HG03097 (cell line): ENCODE measurements at regions not wholly inside any gene's neighbourhood (a gene's known extent, or its start where the extent isn't known, plus 50 kb on each side); places are given as distances from the start of the nearest gene placed in this dataset.

Experiments
- ATAC-seq: cut with Tn5 transposase; IDR thresholded peaks from one replicate; pipeline ENCODE4 v1.9.1; 2021; ENCODE audit not compliant: unreplicated experiment, low FRiP score

GRCh38 chr4:123564758-123565346 is 168.3 kb downstream of the SPRY1 start:
- peak; percentile 99 for ATAC-seq

GRCh38 chr4:123568936-123569335 is 172.3 kb downstream of the SPRY1 start:
- ATAC-seq = no peak

- no peak for ATAC-seq
Observed at GRCh38 chr4:123569541-123569940, 172.9 kb downstream of the SPRY1 start.

- no peak for ATAC-seq
Observed at GRCh38 chr4:123573866-123574508, 177.4 kb downstream of the SPRY1 start.

- no peak for ATAC-seq
Observed at GRCh38 chr4:123575291-123575690, 178.7 kb downstream of the SPRY1 start.

- no peak for ATAC-seq
Observed at GRCh38 chr4:123577225-123577906, 180.8 kb downstream of the SPRY1 start.

- ATAC-seq = no peak
Observed at GRCh38 chr4:123578276-123579029, 181.9 kb downstream of the SPRY1 start.

- no peak for ATAC-seq
Observed at GRCh38 chr4:123579961-123580360, 183.4 kb downstream of the SPRY1 start.

- no peak for ATAC-seq
Observed at GRCh38 chr4:123580981-123581664, 184.5 kb downstream of the SPRY1 start.

- no peak for ATAC-seq
Observed at GRCh38 chr4:123581802-123582201, 185.2 kb downstream of the SPRY1 start.

GRCh38 chr4:123583043-123583442 is 186.4 kb downstream of the SPRY1 start:
- no peak for ATAC-seq

- no peak for ATAC-seq
Observed at GRCh38 chr4:123585111-123585510, 188.5 kb downstream of the SPRY1 start.

- peak; percentile 18 for ATAC-seq
Observed at GRCh38 chr4:123587983-123588494, 191.4 kb downstream of the SPRY1 start.

- peak; percentile 85 for ATAC-seq
Observed at GRCh38 chr4:123588631-123589241, 192.1 kb downstream of the SPRY1 start.

- ATAC-seq = no peak
Observed at GRCh38 chr4:123589301-123589700, 192.7 kb downstream of the SPRY1 start.

- no peak for ATAC-seq
Observed at GRCh38 chr4:123591875-123592274, 195.3 kb downstream of the SPRY1 start.

GRCh38 chr4:123593655-123594054 is 197.1 kb downstream of the SPRY1 start:
- ATAC-seq = no peak

GRCh38 chr4:123596805-123597204 is 200.2 kb downstream of the SPRY1 start:
- no peak for ATAC-seq

- ATAC-seq = no peak
Observed at GRCh38 chr4:123597586-123597985, 201.0 kb downstream of the SPRY1 start.

- ATAC-seq = no peak
Observed at GRCh38 chr4:123598331-123598730, 201.7 kb downstream of the SPRY1 start.
